H9 (cell line): ENCODE measurements at regions not wholly inside any gene's neighbourhood (a gene's known extent, or its start where the extent isn't known, plus 50 kb on each side); places are given as distances from the start of the nearest gene placed in this dataset.
A peak's percentile ranks its signal among the peaks of the same experiment; 100 is the strongest.

ENCODE experiments used
- DNase-seq: peaks from one replicate; pipeline ENCODE4 v3.0.0-alpha.2; 2017
- H2AFZ ChIP-seq: one replicate; pipeline ENCODE4 v1.6.1; 2013; ENCODE audit warnings: mild to moderate bottlenecking, low read length, control low read depth, moderate library complexity
- H2AK5ac ChIP-seq: 2 replicates; pipeline ENCODE4 v1.6.1; 2013; ENCODE audit warnings: low read length, control low read depth, mixed read lengths; ENCODE audit not compliant: insufficient read length
- H2BK120ac ChIP-seq: one replicate; pipeline ENCODE4 v1.6.1; 2013; ENCODE audit warnings: low read depth, mild to moderate bottlenecking, low read length, control low read depth, inconsistent platforms; ENCODE audit not compliant: poor library complexity, severe bottlenecking
- H2BK12ac ChIP-seq: 2 replicates; pipeline ENCODE4 v1.6.1; 2013; ENCODE audit warnings: low read length, control low read depth, mixed read lengths, low read depth; ENCODE audit not compliant: insufficient read length
- H2BK15ac ChIP-seq: 2 replicates; pipeline ENCODE4 v1.6.1; 2013; ENCODE audit warnings: low read depth, low read length, control low read depth
- H2BK20ac ChIP-seq: one replicate; pipeline ENCODE4 v1.6.1; 2013; ENCODE audit warnings: low read depth, mild to moderate bottlenecking, low read length, control low read depth, inconsistent platforms; ENCODE audit not compliant: poor library complexity, severe bottlenecking
- H2BK5ac ChIP-seq: 2 replicates; pipeline ENCODE4 v1.6.1; 2013; ENCODE audit warnings: low read length, control low read depth, mixed read lengths; ENCODE audit not compliant: insufficient read length
- H3K14ac ChIP-seq: 2 replicates; pipeline ENCODE4 v1.6.1; 2013; ENCODE audit warnings: low read length, control low read depth; ENCODE audit not compliant: insufficient read depth
- H3K18ac ChIP-seq: 2 replicates; pipeline ENCODE4 v1.6.1; 2013; ENCODE audit warnings: low read depth, mild to moderate bottlenecking, mixed read lengths, low read length, control low read depth; ENCODE audit not compliant: insufficient read length
- H3K23ac ChIP-seq: 2 replicates; pipeline ENCODE4 v1.6.1; 2013; ENCODE audit warnings: low read length, control low read depth, mixed read lengths, low read depth; ENCODE audit not compliant: insufficient read length
- H3K23me2 ChIP-seq: 2 replicates; pipeline ENCODE4 v1.6.1; 2013; ENCODE audit warnings: low read depth, mild to moderate bottlenecking, mixed read lengths, low read length, control low read depth; ENCODE audit not compliant: insufficient read length, poor library complexity, severe bottlenecking
- H3K27ac ChIP-seq: 2 replicates; pipeline ENCODE4 v1.5.1; 2013; ENCODE audit warnings: low read length, control low read depth, mixed read lengths, low read depth; ENCODE audit not compliant: insufficient read length
- H3K27me3 ChIP-seq: 2 replicates; pipeline ENCODE4 v1.6.1; 2013; ENCODE audit warnings: low read length, control low read depth, inconsistent platforms; ENCODE audit not compliant: insufficient read depth
- H3K4ac ChIP-seq: 2 replicates; pipeline ENCODE4 v1.6.1; 2013; ENCODE audit warnings: low read depth, mild to moderate bottlenecking, control low read depth, inconsistent platforms, low read length, moderate library complexity
- H3K4me1 ChIP-seq: 2 replicates; pipeline ENCODE4 v1.6.1; 2013; ENCODE audit warnings: low read length, control low read depth, inconsistent platforms; ENCODE audit not compliant: insufficient read depth
- H3K4me2 ChIP-seq: 2 replicates; pipeline ENCODE4 v1.6.1; 2013; ENCODE audit warnings: low read length, control low read depth, mixed read lengths; ENCODE audit not compliant: insufficient read length, insufficient read depth
- H3K56ac ChIP-seq: 2 replicates; pipeline ENCODE4 v1.6.1; 2013; ENCODE audit warnings: low read depth, mild to moderate bottlenecking, mixed read lengths, low read length, control low read depth; ENCODE audit not compliant: insufficient read length
- H3K79me1 ChIP-seq: 2 replicates; pipeline ENCODE4 v1.6.1; 2013; ENCODE audit warnings: low read depth, mild to moderate bottlenecking, moderate library complexity, low read length, control low read depth, inconsistent platforms; ENCODE audit not compliant: insufficient read depth, poor library complexity, severe bottlenecking
- H3K79me2 ChIP-seq: 2 replicates; pipeline ENCODE4 v1.6.1; 2013; ENCODE audit warnings: low read length, control low read depth, inconsistent platforms; ENCODE audit not compliant: insufficient read depth
- H3K9ac ChIP-seq: 2 replicates; pipeline ENCODE4 v1.6.1; 2013; ENCODE audit warnings: low read length, control low read depth, mixed read lengths; ENCODE audit not compliant: insufficient read length; ENCODE audit errors: extremely low read depth
- H3K9me3 ChIP-seq: one replicate; pipeline ENCODE4 v1.6.1; 2013; ENCODE audit warnings: low read depth, low read length, inconsistent platforms; ENCODE audit not compliant: control insufficient read depth
- H3T11ph ChIP-seq: one replicate; pipeline ENCODE4 v1.6.1; 2013; ENCODE audit warnings: mild to moderate bottlenecking, low read length, control low read depth, inconsistent platforms
- H4K20me1 ChIP-seq: one replicate; pipeline ENCODE4 v1.6.1; 2013; ENCODE audit not compliant: control insufficient read depth, insufficient read length, insufficient read depth
- H4K5ac ChIP-seq: 2 replicates; pipeline ENCODE4 v1.6.1; 2013; ENCODE audit warnings: low read depth, mild to moderate bottlenecking, mixed read lengths, low read length, control low read depth; ENCODE audit not compliant: insufficient read length
- H4K8ac ChIP-seq: replicated peaks from 2 replicates; pipeline ENCODE4 v1.6.1; 2013; ENCODE audit warnings: low read length, control low read depth, mixed read lengths, low read depth; ENCODE audit not compliant: insufficient read length
- H4K91ac ChIP-seq: 2 replicates; pipeline ENCODE4 v1.6.1; 2013; ENCODE audit warnings: low read depth, mild to moderate bottlenecking, moderate library complexity, mixed read lengths, low read length, control low read depth; ENCODE audit not compliant: insufficient read length
- H3K27ac Mint-ChIP-seq, 3 experiments: 2 replicates in 2 of 3; 3 replicates in 1 of 3; pipeline ENCODE4 v1.8.0; 2020 to 2021; ENCODE audit warnings: mixed read lengths in 3 of 3, mild to moderate bottlenecking in 1 of 3, moderate library complexity in 1 of 3
- H3K27me3 Mint-ChIP-seq: 2 replicates; pipeline ENCODE4 v1.8.0; 2021; ENCODE audit warnings: low read depth, mild to moderate bottlenecking, moderate library complexity, mixed read lengths
- H3K36me3 Mint-ChIP-seq, 3 experiments: 2 replicates in 2 of 3; 3 replicates in 1 of 3; pipeline ENCODE4 v1.8.0; 2020 to 2021; ENCODE audit warnings: low read depth in 3 of 3, mixed read lengths in 3 of 3; ENCODE audit not compliant: insufficient read depth in 1 of 3
- H3K4me1 Mint-ChIP-seq, 2 experiments: 2 replicates each; pipeline ENCODE4 v1.8.0; 2020; ENCODE audit warnings: mixed read lengths in 2 of 2
- H3K4me3 Mint-ChIP-seq, 2 experiments: 2 replicates in 1 of 2; 3 replicates in 1 of 2; pipeline ENCODE4 v1.8.0; 2020 to 2021; ENCODE audit warnings: mild to moderate bottlenecking in 2 of 2, mixed read lengths in 2 of 2, moderate library complexity in 1 of 2
- H3K9me3 Mint-ChIP-seq, 2 experiments: 2 replicates in 1 of 2; 3 replicates in 1 of 2; pipeline ENCODE4 v1.8.0; 2020; ENCODE audit warnings: mild to moderate bottlenecking in 2 of 2, mixed read lengths in 2 of 2, moderate library complexity in 1 of 2
- CTCF ChIP-seq: fragments of 200-600 bp; sonication (generic); conservative IDR thresholded peaks from 3 replicates; pipeline ENCODE4 v1.8.0; 2021; ENCODE audit warnings: antibody characterized with exemption, mild to moderate bottlenecking
- WGBS: extraction: QIAGEN DNeasy Blood & Tissue Kit; methylation state at CpG from one replicate; pipeline ENCODE4 v1.1.7; 2013; ENCODE audit warnings: missing lambda C conversion rate, low lambda C conversion rate, mixed read lengths; ENCODE audit not compliant: insufficient read length; ENCODE audit errors: extremely low coverage; 5-methylcytosine and 5-hydroxymethylcytosine counted together

GRCh38 chr1:869499-870244 is 54.1 kb upstream of the SAMD11 start:
- H2AK5ac ChIP-seq: no peak overlapping the region
- no peak overlapping the region for H3K27ac ChIP-seq
- peaks cover 3% of the 10 kb centered on the region; the same call in 1 of the 2 replicates for H3K27me3 ChIP-seq
- H3K4ac ChIP-seq: no peak overlapping the region
- H2BK20ac ChIP-seq: no peak overlapping the region
- no peaks in the 10 kb centered on the region for H3K23me2 ChIP-seq
- H2BK5ac ChIP-seq: no peak overlapping the region
- H3K23ac ChIP-seq: no peak overlapping the region
- H3K4me1 ChIP-seq: no peaks in the 10 kb centered on the region
- Mint-ChIP-seq H3K27ac (no peak overlapping the region), H3K36me3 (no peaks in the 10 kb centered on the region), H3K27me3 (peaks cover 88% of the 10 kb centered on the region), H3K4me3 (no peak overlapping the region), H3K4me1 (peaks cover 0 to 9% of the 10 kb centered on the region in 2 experiments; a peak in 3 of 4 replicates), H3K9me3 (no peaks in the 10 kb centered on the region; a peak in 3 of 5 replicates)
- peak; percentile 88 for TF ChIP-seq CTCF
- no CpG with 5 or more reads among the region's 55 CpGs for WGBS
- H3K18ac ChIP-seq: no peak overlapping the region
- peak; percentile 79 for DNase-seq
- no peak overlapping the region for H3K56ac ChIP-seq
- H3K9me3 ChIP-seq: no peaks in the 10 kb centered on the region
- H2BK15ac ChIP-seq: no peak overlapping the region
- H2BK12ac ChIP-seq: no peak overlapping the region
- no peaks in the 10 kb centered on the region for H3K79me2 ChIP-seq
- no peak overlapping the region for H3K14ac ChIP-seq
- H4K20me1 ChIP-seq: no peaks in the 10 kb centered on the region
- H4K8ac ChIP-seq: no peak overlapping the region
- H3K79me1 ChIP-seq: no peaks in the 10 kb centered on the region
- no peak overlapping the region for H4K5ac ChIP-seq
- no peak overlapping the region for H3T11ph ChIP-seq
- H4K91ac ChIP-seq: no peak overlapping the region
- H2AFZ ChIP-seq: no peak overlapping the region
- peak overlapping the region; percentile 16 for H3K4me2 ChIP-seq
- H3K9ac ChIP-seq: no peak overlapping the region
- H2BK120ac ChIP-seq: no peak overlapping the region
